Endothelial cell of umbilical vein (primary cell): ENCODE measurements at regions not wholly inside any gene's neighbourhood (a gene's known extent, or its start where the extent isn't known, plus 50 kb on each side); places are given as distances from the start of the nearest gene placed in this dataset.

Experiments used
- BruUV-seq: library from RNA; stranded (reverse); fragments of 400-500 nt; replicated peaks from 2 replicates; lab custom pipeline; 2021; lab: Mats Ljungman, UMichigan
- CTCF ChIA-PET: fragments of 300-600, 350-600 bp; sonication (Branson Sonifier 250); formaldehyde crosslinking; loops from one replicate; lab custom pipeline; 2021; ENCODE audit warnings: antibody characterized with exemption, inconsistent platforms; lab: Charles Lee
- POLR2A ChIA-PET: fragments of 300-600, 350-600 bp; sonication (Branson Sonifier 250); formaldehyde crosslinking; loops from one replicate; lab custom pipeline; 2021; ENCODE audit warnings: antibody characterized with exemption, inconsistent platforms; lab: Charles Lee
- DNase-seq: peaks from one replicate; pipeline ENCODE4 v3.0.0-alpha.2; 2011; ENCODE audit warnings: low read depth, low spot score
- FAIRE-seq: peaks from 2 replicates; lab custom pipeline; 2011; peaks lifted over from hg19 to GRCh38; lab: Jason Lieb, UNC
- H2AFZ ChIP-seq: 2 replicates; pipeline ENCODE4 v1.6.0; 2012; ENCODE audit warnings: low read depth, low read length, control low read depth, inconsistent platforms
- H3K27ac ChIP-seq: 2 replicates; pipeline ENCODE4 v1.5.1; 2011; ENCODE audit warnings: low read depth, mild to moderate bottlenecking, control low read depth, low read length, moderate library complexity; ENCODE audit not compliant: insufficient read depth
- H3K27me3 ChIP-seq, 2 experiments: 2 replicates each; pipeline versions ENCODE4 v1.6.0 to v1.6.1; 2011; ENCODE audit warnings: low read length in 2 of 2, mixed read lengths in 1 of 2; ENCODE audit not compliant: control insufficient read depth in 2 of 2, insufficient read depth in 2 of 2
- H3K36me3 ChIP-seq, 2 experiments: 2 replicates in 1 of 2; 3 replicates in 1 of 2; pipeline ENCODE4 v1.5.1; 2011; ENCODE audit warnings: low read length in 2 of 2, mild to moderate bottlenecking in 1 of 2, moderate library complexity in 1 of 2; ENCODE audit not compliant: control insufficient read depth in 2 of 2, insufficient read depth in 2 of 2; ENCODE audit errors: extremely low read depth in 1 of 2
- H3K4me1 ChIP-seq: 3 replicates; pipeline ENCODE4 v1.5.1; 2011; ENCODE audit warnings: mild to moderate bottlenecking, low read length; ENCODE audit not compliant: control insufficient read depth, insufficient read depth; ENCODE audit errors: extremely low read depth
- H3K4me2 ChIP-seq: 2 replicates; pipeline ENCODE4 v1.6.1; 2011; ENCODE audit warnings: low read length, control low read depth, mixed read lengths; ENCODE audit not compliant: insufficient read depth
- H3K4me3 ChIP-seq, 3 experiments: fragments of 200-600 bp in 1 of 3; sonication (generic), shearing (Covaris generic) in 1 of 3; replicated peaks in 1 of 3; 2 replicates each; pipeline ENCODE4 v1.5.1; 2011 to 2016; ENCODE audit warnings: control low read depth in 3 of 3, low read length in 3 of 3, mild to moderate bottlenecking in 2 of 3, inconsistent platforms in 1 of 3, low read depth in 1 of 3, moderate library complexity in 1 of 3; ENCODE audit not compliant: insufficient read depth in 1 of 3
- H3K79me2 ChIP-seq: 2 replicates; pipeline ENCODE4 v1.6.0; 2012; ENCODE audit warnings: low read length, inconsistent platforms; ENCODE audit not compliant: control insufficient read depth, insufficient read depth
- H3K9ac ChIP-seq: replicated peaks from 2 replicates; pipeline ENCODE3; 2011; ENCODE audit warnings: low read length, control low read depth; ENCODE audit not compliant: insufficient read depth; ENCODE audit errors: extremely low read depth
- H3K9me1 ChIP-seq: replicated peaks from 3 replicates; pipeline ENCODE4 v1.6.0; 2011; ENCODE audit warnings: mild to moderate bottlenecking, low read length; ENCODE audit not compliant: control insufficient read depth, insufficient read depth; ENCODE audit errors: extremely low read depth
- H3K9me3 ChIP-seq: replicated peaks from 2 replicates; pipeline ENCODE4 v1.5.1; 2012; ENCODE audit warnings: low read length, inconsistent platforms; ENCODE audit not compliant: control insufficient read depth, insufficient read depth
- H4K20me1 ChIP-seq: replicated peaks from 2 replicates; pipeline ENCODE3; 2011; ENCODE audit warnings: mild to moderate bottlenecking, low read length; ENCODE audit not compliant: control insufficient read depth, insufficient read depth; ENCODE audit errors: extremely low read depth
- EZH2 ChIP-seq: IDR thresholded peaks from 2 replicates; pipeline ENCODE4 v1.6.1; 2012; ENCODE audit warnings: borderline replicate concordance, low read depth, mild to moderate bottlenecking, moderate library complexity, low read length, inconsistent platforms; ENCODE audit not compliant: severe bottlenecking
- FOS ChIP-seq: IDR thresholded peaks from 2 replicates; pipeline ENCODE4 v1.6.1; 2011; ENCODE audit warnings: mild to moderate bottlenecking, low read length, moderate library complexity, borderline replicate concordance; ENCODE audit not compliant: insufficient read depth
- GATA2 ChIP-seq: IDR thresholded peaks from 2 replicates; pipeline ENCODE4 v1.7.0; 2011; ENCODE audit warnings: low read depth, mild to moderate bottlenecking, moderate library complexity, mixed read lengths, low read length; ENCODE audit not compliant: insufficient read length, insufficient read depth
- JUN ChIP-seq: IDR thresholded peaks from 2 replicates; pipeline ENCODE4 v1.6.1; 2011; ENCODE audit warnings: borderline replicate concordance, low read depth; ENCODE audit not compliant: insufficient read length, insufficient read depth
- MYC ChIP-seq: IDR thresholded peaks from one replicate; pipeline ENCODE4 v1.6.1; 2011; ENCODE audit warnings: mild to moderate bottlenecking, low read depth, low read length
- POLR2A ChIP-seq: IDR thresholded peaks from 2 replicates; pipeline ENCODE4 v1.6.1; 2012; ENCODE audit warnings: low read depth, mild to moderate bottlenecking, control low read depth, low read length
- POLR2AphosphoS5 ChIP-seq: IDR thresholded peaks from 2 replicates; pipeline ENCODE4 v1.6.1; 2012; ENCODE audit warnings: low read depth, mild to moderate bottlenecking, control low read depth, low read length, moderate library complexity; ENCODE audit not compliant: insufficient read depth
- dilution Hi-C: fragments of 300-500 bp; cut with MboI; formaldehyde crosslinking; loops from one replicate; pipeline ENCODE4 v1.15.0; 2019; ENCODE audit warnings: low sequenced_read_pairs; ENCODE audit not compliant: extremely low pct_ligation_motif_present
- intact Hi-C: fragments of 100-400 bp; cut with micrococcal nuclease; formaldehyde crosslinking; loops from one replicate; pipeline ENCODE4 v1.10.0; 2022
- TF ChIP-seq, protein P1 (sequence below): IDR thresholded peaks from 2 replicates; pipeline ENCODE4 v1.6.1; 2011; ENCODE audit not compliant: insufficient read depth, insufficient read length
- TF ChIP-seq, protein P2 (sequence below), 2 donors: IDR thresholded peaks; 1 replicate in 1 of 2; 2 replicates in 1 of 2; pipeline ENCODE4 v1.5.1; 2011; ENCODE audit warnings: low read length in 2 of 2, mild to moderate bottlenecking in 2 of 2, moderate library complexity in 2 of 2, control low read depth in 1 of 2, inconsistent platforms in 1 of 2, low read depth in 1 of 2; ENCODE audit not compliant: insufficient read depth in 1 of 2; ENCODE audit errors: extremely low read depth in 1 of 2

DNA sequence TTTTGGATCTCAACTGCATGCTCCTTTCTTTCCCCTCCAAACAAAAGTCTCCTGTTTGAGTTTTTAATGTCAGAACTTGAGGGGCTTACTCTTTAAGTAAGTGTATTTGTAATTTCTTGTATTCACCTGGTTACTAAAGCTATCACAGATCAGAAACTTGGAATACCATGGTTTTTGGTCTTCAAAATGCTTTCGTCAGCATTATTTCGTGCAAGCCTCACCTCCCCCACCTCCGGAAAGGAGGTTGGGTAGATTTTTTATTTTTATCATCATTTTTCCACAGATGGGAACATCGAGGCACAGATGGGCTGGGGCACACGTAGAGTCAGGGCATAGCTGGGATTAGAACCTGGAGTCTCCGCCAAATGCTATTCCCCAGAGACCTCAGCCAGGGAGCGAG, 100.7 kb downstream of the IER5 start:
- no peak for FAIRE-seq
- no TSS peak for BruUV-seq
- POLR2A ChIA-PET: no interaction called here
- Histone ChIP-seq H3K4me3 (no peak overlapping the region), H3K9ac (no peak overlapping the region), H3K4me2 (no peak overlapping the region), H3K27ac (no peak overlapping the region), H3K27me3 (peaks cover 0 to 13% of the 10 kb centered on the region in 2 experiments), H3K79me2 (no peaks in the 10 kb centered on the region), H2AFZ (no peak overlapping the region), H3K9me1 (no peaks in the 10 kb centered on the region), H4K20me1 (no peaks in the 10 kb centered on the region), H3K9me3 (no peaks in the 10 kb centered on the region), H3K4me1 (no peaks in the 10 kb centered on the region), H3K36me3 (no peaks in the 10 kb centered on the region)
- CTCF ChIA-PET: interaction anchor here (0.7 to 14.0 kb wide), 18 partner anchors 13 to 1413 kb away, joined by 3 to 297 read pairs (median 6); no protein-coding TSS in a partner anchor
- DNase-seq: no peak
- dilution Hi-C loops: no loop called here
- intact Hi-C loops: no loop called here
- TF ChIP-seq JUN (no peak), FOS (no peak), MYC (no peak), POLR2A (no peak), POLR2AphosphoS5 (no peak), EZH2 (no peak), GATA2 (no peak)
- TF ChIP-seq, protein P1, sequence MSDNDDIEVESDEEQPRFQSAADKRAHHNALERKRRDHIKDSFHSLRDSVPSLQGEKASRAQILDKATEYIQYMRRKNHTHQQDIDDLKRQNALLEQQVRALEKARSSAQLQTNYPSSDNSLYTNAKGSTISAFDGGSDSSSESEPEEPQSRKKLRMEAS: no peak
- TF ChIP-seq, protein P2, sequence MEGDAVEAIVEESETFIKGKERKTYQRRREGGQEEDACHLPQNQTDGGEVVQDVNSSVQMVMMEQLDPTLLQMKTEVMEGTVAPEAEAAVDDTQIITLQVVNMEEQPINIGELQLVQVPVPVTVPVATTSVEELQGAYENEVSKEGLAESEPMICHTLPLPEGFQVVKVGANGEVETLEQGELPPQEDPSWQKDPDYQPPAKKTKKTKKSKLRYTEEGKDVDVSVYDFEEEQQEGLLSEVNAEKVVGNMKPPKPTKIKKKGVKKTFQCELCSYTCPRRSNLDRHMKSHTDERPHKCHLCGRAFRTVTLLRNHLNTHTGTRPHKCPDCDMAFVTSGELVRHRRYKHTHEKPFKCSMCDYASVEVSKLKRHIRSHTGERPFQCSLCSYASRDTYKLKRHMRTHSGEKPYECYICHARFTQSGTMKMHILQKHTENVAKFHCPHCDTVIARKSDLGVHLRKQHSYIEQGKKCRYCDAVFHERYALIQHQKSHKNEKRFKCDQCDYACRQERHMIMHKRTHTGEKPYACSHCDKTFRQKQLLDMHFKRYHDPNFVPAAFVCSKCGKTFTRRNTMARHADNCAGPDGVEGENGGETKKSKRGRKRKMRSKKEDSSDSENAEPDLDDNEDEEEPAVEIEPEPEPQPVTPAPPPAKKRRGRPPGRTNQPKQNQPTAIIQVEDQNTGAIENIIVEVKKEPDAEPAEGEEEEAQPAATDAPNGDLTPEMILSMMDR (IDR thresholded peaks at IDR 0.05; ENCODE audit: extremely low read depth in 1 of 2, insufficient read depth in 1 of 2, low read depth in 1 of 2, low read length in 2 of 2): no peak
